NCI-H187 treated with DMSO at 0.1 percent for 48 hours (cell line): ENCODE measurements at regions not wholly inside any gene's neighbourhood (a gene's known extent, or its start where the extent isn't known, plus 50 kb on each side); places are given as distances from the start of the nearest gene placed in this dataset.

ENCODE experiments used
- DNase-seq: peaks from one replicate; lab custom pipeline; 2025; lab: John Stamatoyannopoulos, UW

DNA sequence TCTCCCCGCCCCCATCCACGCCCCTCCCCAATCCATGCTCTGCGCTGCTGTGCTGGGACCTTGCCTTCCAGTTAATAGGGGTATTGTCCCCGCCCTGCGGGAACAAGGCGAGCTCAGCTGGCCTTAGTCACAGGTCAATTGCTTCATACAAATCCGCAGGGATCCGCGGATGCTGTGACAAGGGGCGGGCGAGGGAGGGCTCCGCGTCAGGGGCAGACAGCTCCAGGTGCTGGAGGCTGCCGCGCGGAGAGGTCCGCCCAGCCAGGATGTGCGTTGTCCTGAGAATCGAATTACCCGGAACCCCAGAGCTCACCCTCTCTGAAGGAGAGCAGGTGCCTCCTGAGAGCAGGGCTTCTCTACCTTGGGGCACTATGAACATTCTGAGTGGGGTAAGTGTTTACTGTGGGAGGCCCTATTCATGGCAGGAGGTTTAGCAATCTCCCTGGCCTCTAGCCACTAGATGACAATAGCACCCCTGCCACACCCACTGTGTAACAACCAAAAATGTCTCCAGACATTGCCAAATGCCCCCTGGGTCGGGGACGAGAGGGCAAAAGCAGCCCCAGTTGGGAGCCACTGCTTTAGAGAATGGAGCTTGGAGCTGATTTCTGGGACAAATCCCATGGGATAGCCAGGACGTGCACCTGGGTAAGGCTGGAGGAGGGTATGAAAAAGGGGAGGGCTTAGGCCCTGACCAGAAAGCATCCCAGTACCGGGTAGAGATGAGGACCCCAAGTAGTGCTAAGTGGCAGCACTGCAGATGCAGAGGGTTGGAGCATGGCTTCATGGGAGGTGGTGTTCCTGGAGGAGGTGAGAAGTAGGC lies 138.2 kb downstream of the CYLD start:
- DNase-seq, result no peak

DNA sequence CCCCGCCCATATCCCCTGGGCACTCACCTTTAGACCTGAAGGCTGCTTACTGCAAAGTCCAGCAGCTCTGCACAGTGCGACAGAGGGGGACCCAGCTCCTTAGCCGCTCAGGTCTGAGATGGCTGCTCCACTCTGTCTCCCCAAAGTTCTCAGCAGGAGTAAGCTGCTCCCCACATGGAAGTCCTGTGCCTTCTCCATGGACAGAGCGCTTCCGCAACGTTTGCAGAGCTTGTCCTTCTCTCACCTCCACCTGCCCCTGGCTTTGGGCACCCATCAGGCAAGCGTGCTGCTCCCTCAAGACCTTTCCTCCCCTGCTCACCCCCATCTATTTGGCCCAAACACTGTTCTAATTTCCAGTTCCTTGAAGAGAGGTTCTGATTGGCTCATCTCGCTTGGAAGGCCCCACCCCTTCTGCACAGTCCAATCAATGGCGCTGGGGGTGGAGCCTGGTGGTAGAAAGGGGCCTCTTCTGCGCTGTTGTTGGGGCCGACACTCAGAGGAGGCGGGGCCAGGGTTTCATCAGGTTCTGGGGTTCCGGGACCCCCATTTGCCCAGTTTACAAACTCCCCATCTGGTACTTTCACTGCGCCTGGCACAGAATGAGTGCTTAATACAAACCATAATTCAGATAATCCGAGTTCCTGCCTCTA lies 137.2 kb downstream of the CYLD start:
- DNase-seq, result no peak

- no peak for DNase-seq
Observed at GRCh38 chr16:50878536-50878935, 136.7 kb downstream of the CYLD start.

DNA sequence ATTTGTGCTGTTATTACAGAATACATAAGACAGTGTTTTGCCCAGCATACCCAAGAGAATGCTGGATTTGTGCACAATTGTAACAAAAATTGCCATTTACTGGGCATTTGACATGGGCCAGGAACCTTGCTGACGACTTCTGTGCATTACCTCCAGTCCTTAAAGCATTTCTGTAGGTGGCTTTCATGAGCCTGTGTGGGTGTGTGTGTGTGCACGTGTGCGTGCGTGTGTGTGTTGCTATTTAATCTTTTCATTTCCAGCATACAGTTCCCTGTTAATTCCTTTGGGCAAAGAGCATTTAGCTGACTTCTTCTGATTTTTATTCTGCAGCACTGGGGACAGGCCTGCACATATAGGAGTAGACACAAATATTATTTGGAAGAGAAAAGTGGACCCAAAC lies 134.4 kb downstream of the CYLD start:
- DNase-seq, result no peak

- DNase-seq, result no peak
Observed at GRCh38 chr16:50868577-50868976, 126.7 kb downstream of the CYLD start.

DNA sequence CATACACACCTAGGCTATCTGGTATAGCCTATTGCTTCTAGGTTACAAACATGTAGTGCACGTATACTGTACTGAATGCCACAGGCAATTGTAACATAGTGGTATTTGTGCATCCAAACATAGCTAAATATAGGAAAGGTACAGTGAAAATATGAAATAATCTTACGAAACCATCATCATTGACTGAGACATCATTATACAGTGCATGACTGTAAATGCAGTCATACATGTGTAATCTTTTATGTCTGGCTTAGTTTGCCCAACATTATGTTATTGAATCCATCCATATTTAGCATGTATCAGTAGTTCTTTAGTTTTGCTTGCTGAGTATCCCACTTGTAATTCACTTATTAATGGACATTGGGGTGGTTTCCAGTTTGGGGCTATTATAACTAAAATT lies 124.9 kb downstream of the CYLD start:
- no peak for DNase-seq

DNA sequence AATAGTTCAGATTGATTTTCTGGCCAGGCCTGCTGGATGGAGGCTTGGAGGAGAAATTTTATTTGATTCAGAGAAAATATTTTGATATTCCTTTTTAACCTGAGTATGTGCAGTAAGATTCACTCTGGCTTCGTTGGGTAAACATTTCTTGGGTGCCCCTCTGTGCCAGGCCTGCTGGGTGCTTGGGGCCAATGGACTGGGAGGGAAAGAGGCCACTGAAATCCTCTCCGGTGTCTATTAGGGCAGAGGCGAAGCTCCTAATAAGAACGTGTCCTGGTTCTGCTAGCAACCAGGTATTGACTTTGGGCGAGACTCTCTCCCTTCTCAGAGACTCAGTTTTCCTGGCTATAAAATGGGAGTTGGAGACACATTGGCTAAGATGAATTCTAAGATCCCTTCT lies 122.5 kb downstream of the CYLD start:
- no peak for DNase-seq

GRCh38 chr16:50863644-50864144 lies 121.8 kb downstream of the CYLD start:
- DNase-seq, result no peak

DNA sequence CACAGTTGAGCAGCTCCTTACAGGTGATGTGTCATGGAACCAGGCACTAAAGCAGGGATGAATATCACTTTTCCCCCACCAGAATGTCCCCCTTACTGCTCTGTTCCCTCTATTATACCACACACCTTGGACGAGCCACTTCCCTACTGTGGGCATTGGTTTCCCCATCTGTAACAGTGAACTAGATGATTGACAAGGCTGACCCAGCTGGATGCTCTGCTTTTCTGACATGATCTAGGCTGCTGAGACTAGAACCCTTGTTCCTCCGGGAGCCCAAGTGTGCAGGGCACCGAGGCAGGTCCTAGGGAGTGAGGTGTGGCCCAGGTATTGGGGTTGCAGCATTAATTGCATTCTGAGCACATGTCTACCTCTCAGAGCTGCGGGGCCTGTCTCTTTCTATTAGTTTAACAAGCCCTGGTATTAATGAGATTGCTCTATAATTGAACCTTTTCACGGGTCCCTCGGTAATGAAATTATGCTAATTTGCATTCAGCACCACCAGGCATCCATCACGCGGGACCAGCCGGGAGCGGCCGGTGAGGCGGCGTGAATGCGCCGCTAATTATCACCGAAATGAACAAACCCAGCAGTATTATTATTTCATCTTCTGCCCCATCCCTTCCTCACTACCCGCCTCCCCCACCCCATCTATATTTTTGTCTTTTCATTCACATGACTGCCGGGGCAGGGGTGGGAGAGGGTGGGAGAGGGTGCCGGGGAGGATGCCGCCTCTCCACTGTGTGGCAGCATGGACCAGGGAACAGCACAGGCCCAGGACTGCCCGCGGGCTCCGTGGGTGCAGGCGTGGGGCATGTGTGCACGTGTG lies 121.1 kb downstream of the CYLD start:
- no peak for DNase-seq

DNA sequence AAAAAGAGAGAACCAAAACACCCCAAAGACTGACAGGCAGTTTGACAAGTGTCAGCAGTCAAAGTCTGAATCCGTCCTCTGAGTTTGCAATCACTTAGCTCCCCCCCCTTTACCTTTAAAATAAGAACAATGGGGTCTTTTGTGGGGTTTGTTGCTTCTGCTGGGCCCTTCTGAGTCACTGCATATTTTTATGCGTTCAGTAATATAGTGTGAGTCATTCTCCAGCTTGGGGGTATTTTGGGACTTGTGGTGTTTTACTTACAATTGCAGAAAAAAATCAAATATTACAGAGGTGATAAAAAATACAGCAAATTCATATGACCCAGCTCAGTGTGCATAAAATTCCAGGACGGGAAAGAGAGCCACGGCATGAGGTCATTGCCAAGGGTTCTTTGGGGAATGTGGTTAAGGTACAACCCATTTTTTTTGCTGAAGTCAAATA lies 120.1 kb downstream of the CYLD start:
- DNase-seq, result no peak

DNA sequence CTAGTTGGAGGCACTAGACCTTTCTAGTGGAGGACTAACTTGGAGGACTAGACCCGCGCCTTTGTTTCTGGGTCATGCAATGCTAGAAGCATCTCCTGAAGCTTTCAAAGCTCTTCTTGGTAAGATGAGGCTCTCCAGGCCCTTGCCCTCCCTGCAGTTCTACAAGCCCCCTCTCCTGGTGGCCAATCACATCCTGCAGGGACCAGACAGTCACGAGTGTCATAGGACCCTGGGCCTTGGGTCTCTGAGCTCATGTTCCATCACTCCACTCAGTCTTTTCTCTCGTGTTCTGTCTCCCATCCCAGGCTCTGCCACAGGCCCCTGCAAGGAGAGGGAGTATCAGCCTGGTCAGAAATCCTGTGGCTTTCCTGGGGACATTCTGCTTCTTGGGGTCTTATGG lies 119.6 kb downstream of the CYLD start:
- no peak for DNase-seq

DNA sequence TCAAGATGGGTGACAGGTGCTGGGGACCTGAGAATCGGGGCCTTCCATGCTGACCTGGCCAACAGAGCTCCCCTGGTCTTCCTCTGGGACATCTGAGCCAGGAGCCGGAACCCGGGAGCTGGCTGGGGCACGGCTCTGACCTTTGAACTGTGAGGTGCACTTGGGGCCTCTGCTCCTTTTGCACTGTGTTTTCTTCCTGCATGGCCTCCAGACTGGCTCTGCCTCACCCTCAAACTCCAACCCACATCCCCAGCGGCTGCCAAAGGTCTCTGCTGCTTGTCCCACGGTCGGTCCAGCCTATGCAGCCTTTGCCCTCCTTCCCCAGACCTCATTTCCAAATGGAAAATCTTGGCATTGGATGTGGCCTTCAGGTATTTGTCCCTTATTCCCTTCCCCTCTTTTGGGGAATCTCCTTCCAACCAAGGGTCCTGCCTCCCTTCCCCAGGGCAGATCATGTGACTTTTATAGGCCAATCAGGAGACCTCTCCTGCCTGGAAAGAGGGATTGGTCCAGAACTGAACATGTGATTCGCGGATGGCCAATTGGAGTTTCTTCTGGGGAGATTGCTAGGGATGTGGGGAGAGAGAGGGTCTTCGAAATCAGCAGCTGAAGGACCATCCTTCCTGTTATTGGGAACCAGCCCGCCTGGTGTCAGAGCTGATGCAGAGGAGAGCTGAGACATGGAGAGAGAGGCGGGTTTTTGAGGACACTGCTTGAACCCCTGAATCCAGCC lies 117.9 kb downstream of the CYLD start:
- no peak for DNase-seq

DNA sequence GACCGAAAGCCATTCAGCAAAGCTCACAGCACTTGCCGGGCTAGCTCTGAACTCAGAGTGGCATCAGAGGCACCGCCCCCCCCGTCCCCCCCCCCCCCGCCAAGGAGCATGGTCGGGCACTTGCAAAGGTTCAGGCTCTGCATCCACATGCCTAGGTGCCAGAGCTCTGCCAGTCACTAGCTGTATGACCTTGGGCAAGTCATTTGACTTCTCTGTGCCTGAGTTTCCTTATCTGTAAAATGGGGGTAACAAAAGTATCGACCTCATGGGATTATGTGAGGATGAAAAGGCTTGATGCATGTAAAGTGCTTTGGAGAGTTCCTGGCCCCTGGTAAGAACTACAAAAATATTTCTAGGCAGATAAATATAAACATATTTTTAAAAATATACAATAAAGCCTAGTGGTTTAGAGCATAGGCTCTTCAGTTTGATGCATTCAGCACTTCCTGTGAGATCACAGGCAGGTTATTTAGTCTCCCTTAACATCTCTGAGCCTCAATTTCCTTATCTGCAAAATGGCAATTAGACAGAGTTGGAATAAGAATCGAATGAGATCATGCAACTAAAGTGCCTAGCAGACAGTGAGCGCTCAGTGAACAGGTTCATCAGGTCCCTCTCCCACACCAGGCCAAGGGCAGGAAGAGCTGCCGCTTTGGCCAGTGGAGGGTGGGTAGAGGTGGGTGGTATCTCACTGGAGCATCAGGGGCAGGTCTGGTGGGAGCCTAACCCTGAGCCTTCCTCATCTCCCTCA lies 117.2 kb downstream of the CYLD start:
- DNase-seq, result no peak

DNA sequence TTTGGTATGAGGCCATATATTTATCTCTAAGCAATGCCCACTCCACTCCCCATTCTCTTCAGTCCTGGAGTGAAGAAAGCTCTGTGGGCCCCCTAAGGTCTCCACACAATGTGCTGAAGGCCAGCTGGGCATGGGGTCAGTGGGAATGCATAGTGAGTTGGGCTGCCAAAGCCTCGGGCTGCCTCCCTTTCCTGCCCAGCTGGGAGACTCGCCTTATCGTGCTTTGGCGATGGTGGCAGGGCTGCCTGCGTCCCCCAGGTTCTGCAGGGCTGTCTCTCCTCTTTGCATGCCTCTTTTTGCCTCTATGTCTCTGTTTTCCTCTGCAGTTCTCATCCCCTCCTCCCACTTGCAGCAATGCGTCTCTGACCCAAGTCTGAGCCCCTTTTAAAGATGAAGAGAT lies 116.5 kb downstream of the CYLD start:
- no peak for DNase-seq

GRCh38 chr16:50857881-50858280 lies 116.0 kb downstream of the CYLD start:
- DNase-seq, result no peak

DNA sequence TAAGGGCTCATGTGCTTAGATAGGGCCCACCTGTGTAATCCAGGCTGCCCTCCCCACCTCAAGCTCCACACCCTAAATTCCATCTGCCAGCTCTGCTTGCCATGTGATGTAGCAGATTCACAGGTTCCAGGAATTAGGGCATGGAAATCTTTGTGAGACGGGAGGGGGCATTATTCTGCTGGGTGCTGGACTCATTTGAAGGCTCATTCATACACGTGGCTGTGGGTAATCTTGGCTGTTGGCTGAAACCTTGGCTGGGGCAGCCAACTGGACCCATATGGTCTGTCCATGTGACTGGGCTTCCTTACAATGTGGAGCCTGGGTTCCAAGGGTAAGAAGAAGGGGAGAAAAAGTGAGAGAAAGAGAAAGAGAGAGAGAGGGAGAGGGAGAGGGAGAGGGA lies 115.1 kb downstream of the CYLD start:
- no peak for DNase-seq

- no peak for DNase-seq
Observed at GRCh38 chr16:50853329-50853728, 111.4 kb downstream of the CYLD start.
